ENCODE measurements at regions not wholly inside any gene's neighbourhood (a gene's known extent, or its start where the extent isn't known, plus 50 kb on each side); places are given as distances from the start of the nearest gene placed in this dataset.

DNA sequence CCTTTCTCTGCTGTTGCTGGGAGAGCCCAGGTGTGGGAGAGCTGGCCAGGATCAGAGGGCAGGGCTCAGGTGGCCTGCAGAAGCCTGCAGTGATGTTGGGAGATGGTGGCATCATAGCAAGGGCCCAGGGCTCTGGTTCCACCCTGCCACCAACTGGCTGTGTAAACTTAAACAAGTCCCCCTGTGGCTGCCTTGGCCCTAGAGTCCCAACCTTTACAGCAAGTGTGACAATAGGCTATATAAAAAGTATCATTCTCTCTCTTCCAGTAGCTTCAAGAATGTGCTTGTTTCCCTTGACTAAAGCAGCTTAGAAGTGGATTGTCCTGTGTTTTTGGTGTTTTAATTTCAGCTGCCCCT lies 201.8 kb upstream of the E2F8 start:
- TF ChIP-seq, protein P1, sequence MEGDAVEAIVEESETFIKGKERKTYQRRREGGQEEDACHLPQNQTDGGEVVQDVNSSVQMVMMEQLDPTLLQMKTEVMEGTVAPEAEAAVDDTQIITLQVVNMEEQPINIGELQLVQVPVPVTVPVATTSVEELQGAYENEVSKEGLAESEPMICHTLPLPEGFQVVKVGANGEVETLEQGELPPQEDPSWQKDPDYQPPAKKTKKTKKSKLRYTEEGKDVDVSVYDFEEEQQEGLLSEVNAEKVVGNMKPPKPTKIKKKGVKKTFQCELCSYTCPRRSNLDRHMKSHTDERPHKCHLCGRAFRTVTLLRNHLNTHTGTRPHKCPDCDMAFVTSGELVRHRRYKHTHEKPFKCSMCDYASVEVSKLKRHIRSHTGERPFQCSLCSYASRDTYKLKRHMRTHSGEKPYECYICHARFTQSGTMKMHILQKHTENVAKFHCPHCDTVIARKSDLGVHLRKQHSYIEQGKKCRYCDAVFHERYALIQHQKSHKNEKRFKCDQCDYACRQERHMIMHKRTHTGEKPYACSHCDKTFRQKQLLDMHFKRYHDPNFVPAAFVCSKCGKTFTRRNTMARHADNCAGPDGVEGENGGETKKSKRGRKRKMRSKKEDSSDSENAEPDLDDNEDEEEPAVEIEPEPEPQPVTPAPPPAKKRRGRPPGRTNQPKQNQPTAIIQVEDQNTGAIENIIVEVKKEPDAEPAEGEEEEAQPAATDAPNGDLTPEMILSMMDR (conservative IDR thresholded peaks at IDR 0.05; ENCODE audit: low read depth, low read length), result no peak
- TF ChIP-seq POLR2A (IDR thresholded peaks at IDR 0.05; ENCODE audit: low read depth, low read length), result no peak
- TF ChIP-seq, protein P2, sequence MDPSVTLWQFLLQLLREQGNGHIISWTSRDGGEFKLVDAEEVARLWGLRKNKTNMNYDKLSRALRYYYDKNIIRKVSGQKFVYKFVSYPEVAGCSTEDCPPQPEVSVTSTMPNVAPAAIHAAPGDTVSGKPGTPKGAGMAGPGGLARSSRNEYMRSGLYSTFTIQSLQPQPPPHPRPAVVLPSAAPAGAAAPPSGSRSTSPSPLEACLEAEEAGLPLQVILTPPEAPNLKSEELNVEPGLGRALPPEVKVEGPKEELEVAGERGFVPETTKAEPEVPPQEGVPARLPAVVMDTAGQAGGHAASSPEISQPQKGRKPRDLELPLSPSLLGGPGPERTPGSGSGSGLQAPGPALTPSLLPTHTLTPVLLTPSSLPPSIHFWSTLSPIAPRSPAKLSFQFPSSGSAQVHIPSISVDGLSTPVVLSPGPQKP (IDR thresholded peaks at IDR 0.05; ENCODE audit: borderline replicate concordance, low read depth, low read length), result no peak
- TF ChIP-seq, protein P3, sequence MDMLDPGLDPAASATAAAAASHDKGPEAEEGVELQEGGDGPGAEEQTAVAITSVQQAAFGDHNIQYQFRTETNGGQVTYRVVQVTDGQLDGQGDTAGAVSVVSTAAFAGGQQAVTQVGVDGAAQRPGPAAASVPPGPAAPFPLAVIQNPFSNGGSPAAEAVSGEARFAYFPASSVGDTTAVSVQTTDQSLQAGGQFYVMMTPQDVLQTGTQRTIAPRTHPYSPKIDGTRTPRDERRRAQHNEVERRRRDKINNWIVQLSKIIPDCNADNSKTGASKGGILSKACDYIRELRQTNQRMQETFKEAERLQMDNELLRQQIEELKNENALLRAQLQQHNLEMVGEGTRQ (IDR thresholded peaks at IDR 0.05; ENCODE audit: low read depth, low read length), result no peak
- no peak for TF ChIP-seq RCOR1 (IDR thresholded peaks at IDR 0.05; ENCODE audit: insufficient replicate concordance, low read length)
- TF ChIP-seq RAD21 (IDR thresholded peaks at IDR 0.05; ENCODE audit: low read length), result no peak
- TF ChIP-seq SMC3 (IDR thresholded peaks at IDR 0.05; ENCODE audit: low read depth, low read length), result no peak
- TF ChIP-seq CEBPB (IDR thresholded peaks at IDR 0.05; ENCODE audit: low read depth, low read length), result no peak
- TF ChIP-seq RFX5 (IDR thresholded peaks at IDR 0.05; ENCODE audit: low read depth, low read length), result no peak
- TF ChIP-seq MAZ (IDR thresholded peaks at IDR 0.05; ENCODE audit: borderline replicate concordance, low read depth, low read length), result no peak
- TF ChIP-seq MXI1 (IDR thresholded peaks at IDR 0.05; ENCODE audit: borderline replicate concordance, low read depth, low read length), result no peak
